Liver (tissue), 8 donors: ENCODE measurements at regions not wholly inside any gene's neighbourhood (a gene's known extent, or its start where the extent isn't known, plus 50 kb on each side); places are given as distances from the start of the nearest gene placed in this dataset.

ENCODE experiments used
- DNase-seq: peaks from one replicate; pipeline ENCODE4 v3.0.0-alpha.2; 2017; ENCODE audit warnings: low spot score
- H3K27ac ChIP-seq, 2 donors: one replicate each; pipeline ENCODE4 v1.7.0; 2013; ENCODE audit warnings: inconsistent platforms in 2 of 2, low read length in 2 of 2, control low read depth in 1 of 2, low read depth in 1 of 2, mild to moderate bottlenecking in 1 of 2
- H3K27me3 ChIP-seq, 4 donors: one replicate each; pipeline versions ENCODE4 v1.6.1 to v1.7.0; 2013; ENCODE audit warnings: low read length in 3 of 4, inconsistent platforms in 1 of 4, mild to moderate bottlenecking in 1 of 4, moderate library complexity in 1 of 4; ENCODE audit not compliant: control insufficient read depth in 4 of 4, insufficient read depth in 4 of 4
- H3K36me3 ChIP-seq, 4 donors: one replicate each; pipeline versions ENCODE4 v1.6.1 to v1.7.0; 2013; ENCODE audit warnings: low read length in 3 of 4, mild to moderate bottlenecking in 3 of 4, low read depth in 1 of 4, moderate library complexity in 1 of 4; ENCODE audit not compliant: control insufficient read depth in 4 of 4, insufficient read depth in 3 of 4
- H3K4me1 ChIP-seq, 4 donors: one replicate each; pipeline versions ENCODE4 v1.6.1 to v1.7.0; 2013; ENCODE audit warnings: low read length in 3 of 4, mild to moderate bottlenecking in 3 of 4, moderate library complexity in 1 of 4; ENCODE audit not compliant: control insufficient read depth in 4 of 4, insufficient read depth in 4 of 4
- H3K4me3 ChIP-seq, 3 donors: one replicate each; pipeline versions ENCODE4 v1.6.1 to v1.7.0; 2013; ENCODE audit warnings: low read length in 3 of 3, control low read depth in 1 of 3, low read depth in 1 of 3, mild to moderate bottlenecking in 1 of 3
- H3K9ac ChIP-seq, 2 donors: one replicate each; pipeline ENCODE4 v1.7.0; 2013; ENCODE audit warnings: low read length in 2 of 2, mild to moderate bottlenecking in 2 of 2, moderate library complexity in 2 of 2, control low read depth in 1 of 2, low read depth in 1 of 2
- H3K9me3 ChIP-seq, 4 donors: one replicate each; pipeline versions ENCODE4 v1.6.1 to v1.7.0; 2013; ENCODE audit warnings: low read length in 3 of 4; ENCODE audit not compliant: control insufficient read depth in 4 of 4
- CTCF ChIP-seq: fragments of 150-350 bp; IDR thresholded peaks from 2 replicates; pipeline ENCODE4 v1.5.1; 2017; ENCODE audit warnings: improper control_type of control experiment, low read depth, low read length; ENCODE audit not compliant: missing input control
- EGR1 ChIP-seq, 2 donors: IDR thresholded peaks; 2 replicates each; pipeline ENCODE4 v1.6.1; 2016 to 2018; ENCODE audit warnings: antibody characterized with exemption in 2 of 2, low read depth in 2 of 2
- FOXA1 ChIP-seq: IDR thresholded peaks from 2 replicates; pipeline ENCODE4 v1.6.1; 2016; ENCODE audit warnings: antibody characterized with exemption
- FOXA2 ChIP-seq: IDR thresholded peaks from 2 replicates; pipeline ENCODE4 v1.6.1; 2016; ENCODE audit warnings: antibody characterized with exemption
- GABPA ChIP-seq, 2 donors: IDR thresholded peaks in 1 of 2; conservative IDR thresholded peaks in 1 of 2; 2 replicates each; pipeline ENCODE4 v1.6.1; 2016; ENCODE audit warnings: antibody characterized with exemption in 2 of 2, mild to moderate bottlenecking in 1 of 2, moderate library complexity in 1 of 2
- HNF4G ChIP-seq: IDR thresholded peaks from 2 replicates; pipeline ENCODE4 v1.6.1; 2016; ENCODE audit warnings: antibody characterized with exemption
- JUND ChIP-seq, 2 donors: IDR thresholded peaks; 2 replicates each; pipeline ENCODE4 v1.6.1; 2016; ENCODE audit warnings: antibody characterized with exemption in 2 of 2
- MAX ChIP-seq: IDR thresholded peaks from 2 replicates; pipeline ENCODE4 v1.6.1; 2016; ENCODE audit warnings: antibody characterized with exemption
- NR2F2 ChIP-seq: IDR thresholded peaks from 2 replicates; pipeline ENCODE4 v1.6.1; 2016; ENCODE audit warnings: antibody characterized with exemption
- RAD21 ChIP-seq, 2 donors: IDR thresholded peaks; 2 replicates each; pipeline ENCODE4 v1.6.1; 2016; ENCODE audit warnings: antibody characterized with exemption in 2 of 2, mild to moderate bottlenecking in 2 of 2
- RXRA ChIP-seq, 2 donors: IDR thresholded peaks; 2 replicates each; pipeline ENCODE4 v1.6.1; 2017 to 2018; ENCODE audit warnings: antibody characterized with exemption in 2 of 2, mild to moderate bottlenecking in 1 of 2
- SP1 ChIP-seq: IDR thresholded peaks from 2 replicates; pipeline ENCODE4 v1.6.1; 2018; ENCODE audit warnings: antibody characterized with exemption, mild to moderate bottlenecking
- TAF1 ChIP-seq: conservative IDR thresholded peaks from 2 replicates; pipeline ENCODE4 v1.6.1; 2016; ENCODE audit warnings: antibody characterized with exemption, mild to moderate bottlenecking
- YY1 ChIP-seq: IDR thresholded peaks from 2 replicates; pipeline ENCODE4 v1.6.1; 2016; ENCODE audit warnings: antibody characterized with exemption, mild to moderate bottlenecking
- WGBS: extraction: QIAGEN DNeasy Blood & Tissue Kit; methylation state at CpG from one replicate; pipeline ENCODE4 v1.1.7; 2013; 5-methylcytosine and 5-hydroxymethylcytosine counted together
- TF ChIP-seq, protein P1 (sequence below): IDR thresholded peaks from 2 replicates; pipeline ENCODE4 v1.6.1; 2016; ENCODE audit warnings: antibody characterized with exemption
- TF ChIP-seq, protein P2 (sequence below): IDR thresholded peaks from 2 replicates; pipeline ENCODE4 v1.6.1; 2016; ENCODE audit warnings: antibody characterized with exemption
- TF ChIP-seq, protein P3 (sequence below): IDR thresholded peaks from 2 replicates; pipeline ENCODE4 v1.6.1; 2016; ENCODE audit warnings: antibody characterized with exemption, mild to moderate bottlenecking
- donor health status: healthy.
- donor health status: healthy.
- donor health status: healthy.
- donor health status: healthy.
- donor health status: healthy.

DNA sequence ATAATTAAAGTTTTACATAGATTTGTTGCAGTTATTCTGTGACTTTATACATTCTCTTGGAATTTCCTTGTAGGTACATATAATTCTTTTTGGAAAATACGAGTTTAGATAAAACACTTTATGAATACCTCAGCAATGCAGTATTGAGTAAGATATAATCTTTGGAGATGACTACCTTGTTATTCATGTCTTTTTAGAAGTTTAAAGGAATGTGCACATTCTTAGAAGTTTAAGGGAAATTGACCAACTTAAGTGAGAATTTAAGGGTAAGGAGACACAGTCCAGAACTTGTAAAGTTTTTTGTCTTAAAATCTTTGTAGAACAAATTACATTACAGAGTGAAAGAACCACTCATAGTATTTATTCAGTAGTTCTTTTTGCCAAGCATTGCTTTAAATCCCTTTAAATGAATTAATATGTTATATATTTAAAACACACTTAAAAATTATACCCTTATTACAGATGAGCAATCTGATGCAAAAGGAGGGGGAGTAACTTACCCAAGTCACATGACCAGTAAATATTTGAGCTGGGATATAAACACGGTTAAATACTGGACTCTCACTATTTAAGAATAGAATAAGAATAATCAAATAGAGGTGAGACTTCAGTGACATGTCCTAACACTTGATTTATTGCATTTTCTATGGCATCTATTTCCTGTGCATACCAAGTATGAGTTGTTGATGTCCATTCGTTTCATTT lies 139.5 kb upstream of the FERD3L start:
- no peak overlapping the region for H3K4me3 ChIP-seq
- DNase-seq: no peak
- H3K27me3 ChIP-seq: no peaks in the 10 kb centered on the region
- 34% methylated on average over 3 of the region's 3 CpGs for WGBS
- TF ChIP-seq FOXA1: no peak
- TF ChIP-seq, protein P1, sequence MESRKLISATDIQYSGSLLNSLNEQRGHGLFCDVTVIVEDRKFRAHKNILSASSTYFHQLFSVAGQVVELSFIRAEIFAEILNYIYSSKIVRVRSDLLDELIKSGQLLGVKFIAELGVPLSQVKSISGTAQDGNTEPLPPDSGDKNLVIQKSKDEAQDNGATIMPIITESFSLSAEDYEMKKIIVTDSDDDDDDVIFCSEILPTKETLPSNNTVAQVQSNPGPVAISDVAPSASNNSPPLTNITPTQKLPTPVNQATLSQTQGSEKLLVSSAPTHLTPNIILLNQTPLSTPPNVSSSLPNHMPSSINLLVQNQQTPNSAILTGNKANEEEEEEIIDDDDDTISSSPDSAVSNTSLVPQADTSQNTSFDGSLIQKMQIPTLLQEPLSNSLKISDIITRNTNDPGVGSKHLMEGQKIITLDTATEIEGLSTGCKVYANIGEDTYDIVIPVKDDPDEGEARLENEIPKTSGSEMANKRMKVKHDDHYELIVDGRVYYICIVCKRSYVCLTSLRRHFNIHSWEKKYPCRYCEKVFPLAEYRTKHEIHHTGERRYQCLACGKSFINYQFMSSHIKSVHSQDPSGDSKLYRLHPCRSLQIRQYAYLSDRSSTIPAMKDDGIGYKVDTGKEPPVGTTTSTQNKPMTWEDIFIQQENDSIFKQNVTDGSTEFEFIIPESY: no peak
- no peak for TF ChIP-seq JUND (IDR thresholded peaks at IDR 0.05)
- no peak for TF ChIP-seq RXRA (IDR thresholded peaks at IDR 0.05)
- TF ChIP-seq GABPA (IDR thresholded peaks at IDR 0.05 in 1 of 2, conservative IDR thresholded peaks at IDR 0.05 in 1 of 2): no peak
- TF ChIP-seq EGR1 (IDR thresholded peaks at IDR 0.05; ENCODE audit: low read depth in 2 of 2): no peak
- TF ChIP-seq TAF1: no peak
- TF ChIP-seq MAX: no peak
- no peak overlapping the region for H3K9ac ChIP-seq
- H3K9me3 ChIP-seq: no peaks in the 10 kb centered on the region
- no peak overlapping the region for H3K27ac ChIP-seq
- H3K36me3 ChIP-seq: no peaks in the 10 kb centered on the region
- H3K4me1 ChIP-seq: no peaks in the 10 kb centered on the region

DNA sequence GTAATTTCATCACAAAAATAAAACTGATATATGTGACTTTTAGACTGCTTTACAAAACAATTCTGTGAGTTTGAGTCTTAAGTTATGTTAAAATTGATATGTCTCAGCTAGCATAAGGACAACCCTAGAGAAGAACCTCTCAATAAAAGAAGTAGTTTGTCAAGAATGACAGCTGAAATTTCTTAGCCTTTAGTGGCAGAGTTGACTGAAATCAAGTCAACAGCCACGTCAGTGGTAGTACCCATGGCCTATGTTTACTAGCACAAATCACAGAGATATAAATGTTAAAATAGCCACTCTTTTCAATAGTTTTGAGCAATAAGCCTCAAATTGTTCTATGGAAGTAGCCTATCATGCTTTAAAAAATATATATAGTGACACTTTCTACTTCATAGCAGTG lies 138.9 kb upstream of the FERD3L start:
- Histone ChIP-seq H3K27me3 (no peaks in the 10 kb centered on the region), H3K27ac (no peak overlapping the region), H3K4me1 (no peaks in the 10 kb centered on the region), H3K4me3 (no peak overlapping the region), H3K9me3 (peaks cover 0 to 2% (median 0%) of the 10 kb centered on the region in 4 donors), H3K9ac (no peak overlapping the region), H3K36me3 (no peaks in the 10 kb centered on the region)
- WGBS: 55% methylated on average over 1 of the region's 1 CpG
- no peak for DNase-seq
- no peak for TF ChIP-seq YY1
- TF ChIP-seq TAF1: no peak
- no peak for TF ChIP-seq NR2F2
- no peak for TF ChIP-seq FOXA2
- TF ChIP-seq RXRA (IDR thresholded peaks at IDR 0.05): no peak
- TF ChIP-seq, protein P1: no peak

GRCh38 chr7:19275000-19275399 lies 129.8 kb upstream of the FERD3L start:
- Histone ChIP-seq H3K9ac (no peak overlapping the region), H3K27me3 (no peaks in the 10 kb centered on the region), H3K4me1 (no peaks in the 10 kb centered on the region), H3K9me3 (peaks cover 0 to 2% (median 0%) of the 10 kb centered on the region in 4 donors), H3K4me3 (no peak overlapping the region), H3K27ac (no peak overlapping the region), H3K36me3 (no peaks in the 10 kb centered on the region)
- DNase-seq: no peak
- TF ChIP-seq RXRA (IDR thresholded peaks at IDR 0.05) (no peak), SP1 (no peak), MAX (no peak), NR2F2 (no peak), FOXA1 (no peak), RAD21 (IDR thresholded peaks at IDR 0.05) (no peak), TAF1 (no peak), GABPA (IDR thresholded peaks at IDR 0.05 in 1 of 2, conservative IDR thresholded peaks at IDR 0.05 in 1 of 2) (no peak), CTCF (no peak), YY1 (no peak), HNF4G (no peak), EGR1 (IDR thresholded peaks at IDR 0.05; ENCODE audit: low read depth in 2 of 2) (no peak), FOXA2 (no peak)
- TF ChIP-seq, protein P2, sequence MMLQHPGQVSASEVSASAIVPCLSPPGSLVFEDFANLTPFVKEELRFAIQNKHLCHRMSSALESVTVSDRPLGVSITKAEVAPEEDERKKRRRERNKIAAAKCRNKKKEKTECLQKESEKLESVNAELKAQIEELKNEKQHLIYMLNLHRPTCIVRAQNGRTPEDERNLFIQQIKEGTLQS: no peak
- TF ChIP-seq, protein P3, sequence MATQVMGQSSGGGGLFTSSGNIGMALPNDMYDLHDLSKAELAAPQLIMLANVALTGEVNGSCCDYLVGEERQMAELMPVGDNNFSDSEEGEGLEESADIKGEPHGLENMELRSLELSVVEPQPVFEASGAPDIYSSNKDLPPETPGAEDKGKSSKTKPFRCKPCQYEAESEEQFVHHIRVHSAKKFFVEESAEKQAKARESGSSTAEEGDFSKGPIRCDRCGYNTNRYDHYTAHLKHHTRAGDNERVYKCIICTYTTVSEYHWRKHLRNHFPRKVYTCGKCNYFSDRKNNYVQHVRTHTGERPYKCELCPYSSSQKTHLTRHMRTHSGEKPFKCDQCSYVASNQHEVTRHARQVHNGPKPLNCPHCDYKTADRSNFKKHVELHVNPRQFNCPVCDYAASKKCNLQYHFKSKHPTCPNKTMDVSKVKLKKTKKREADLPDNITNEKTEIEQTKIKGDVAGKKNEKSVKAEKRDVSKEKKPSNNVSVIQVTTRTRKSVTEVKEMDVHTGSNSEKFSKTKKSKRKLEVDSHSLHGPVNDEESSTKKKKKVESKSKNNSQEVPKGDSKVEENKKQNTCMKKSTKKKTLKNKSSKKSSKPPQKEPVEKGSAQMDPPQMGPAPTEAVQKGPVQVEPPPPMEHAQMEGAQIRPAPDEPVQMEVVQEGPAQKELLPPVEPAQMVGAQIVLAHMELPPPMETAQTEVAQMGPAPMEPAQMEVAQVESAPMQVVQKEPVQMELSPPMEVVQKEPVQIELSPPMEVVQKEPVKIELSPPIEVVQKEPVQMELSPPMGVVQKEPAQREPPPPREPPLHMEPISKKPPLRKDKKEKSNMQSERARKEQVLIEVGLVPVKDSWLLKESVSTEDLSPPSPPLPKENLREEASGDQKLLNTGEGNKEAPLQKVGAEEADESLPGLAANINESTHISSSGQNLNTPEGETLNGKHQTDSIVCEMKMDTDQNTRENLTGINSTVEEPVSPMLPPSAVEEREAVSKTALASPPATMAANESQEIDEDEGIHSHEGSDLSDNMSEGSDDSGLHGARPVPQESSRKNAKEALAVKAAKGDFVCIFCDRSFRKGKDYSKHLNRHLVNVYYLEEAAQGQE: no peak
